Psoas muscle (tissue), 7 donors: ENCODE measurements at regions not wholly inside any gene's neighbourhood (a gene's known extent, or its start where the extent isn't known, plus 50 kb on each side); places are given as distances from the start of the nearest gene placed in this dataset.

ENCODE experiments used
- ATAC-seq, 4 donors: fragments of 200-7000 bp; cut with Tn5 transposase; one replicate each; pipeline ENCODE4 v1.9.1; 2020; ENCODE audit warnings: moderate library complexity in 3 of 4, mild to moderate bottlenecking in 2 of 4
- DNase-seq, 2 donors: peaks; one replicate each; pipeline ENCODE4 v3.0.0-alpha.2; 2020
- H3K27ac ChIP-seq: fragments of 200-600 bp; one replicate; pipeline ENCODE4 v1.8.0; 2022
- H3K27me3 ChIP-seq, 3 donors: fragments of 200-600 bp in 1 of 3; one replicate each; pipeline versions ENCODE4 v1.6.1 to v1.8.0; 2013 to 2022; ENCODE audit warnings: low read length in 2 of 3, mild to moderate bottlenecking in 2 of 3, moderate library complexity in 1 of 3; ENCODE audit not compliant: insufficient read depth in 3 of 3
- H3K36me3 ChIP-seq, 2 donors: fragments of 200-600 bp in 1 of 2; one replicate each; pipeline versions ENCODE4 v1.6.1 to v1.8.0; 2013 to 2022; ENCODE audit warnings: low read depth in 1 of 2, mild to moderate bottlenecking in 1 of 2, moderate library complexity in 1 of 2; ENCODE audit not compliant: insufficient read depth in 1 of 2
- H3K4me1 ChIP-seq: fragments of 200-600 bp; one replicate; pipeline ENCODE4 v1.8.0; 2022
- H3K4me3 ChIP-seq: fragments of 200-600 bp; one replicate; pipeline ENCODE4 v1.8.0; 2022; ENCODE audit warnings: mild to moderate bottlenecking
- H3K9me3 ChIP-seq: fragments of 200-600 bp; one replicate; pipeline ENCODE4 v1.8.0; 2022
- WGBS, 3 donors: extraction: QIAGEN DNeasy Blood & Tissue Kit; methylation state at CpG; one replicate each; pipeline versions ENCODE4 v1.1.6 to v1.1.7; 2013; 5-methylcytosine and 5-hydroxymethylcytosine counted together
- intact Hi-C, 2 donors: fragments of 100-400 bp; cut with DNase I; formaldehyde crosslinking; loops; one replicate each; pipeline versions ENCODE4 v1.11.0 to v1.14.2; 2022
- TF ChIP-seq, protein P1 (sequence below): fragments of 200-600 bp; IDR thresholded peaks from one replicate; pipeline ENCODE4 v1.8.0; 2022; ENCODE audit warnings: antibody characterized with exemption
- donor health status: healthy with polysubstance abuse.
- donor health status: DM: no; HTN: no; CAD: no; lungs with moderate emphysema.
- donor health status: Bipolar disorder and iron deficiency.
- donor health status: healthy.
- donor health status: DM: yes; HTN: yes; CAD: no.
- donor health status: DM: no; HTN: no; CAD: no.
- donor health status: DM: yes; HTN: yes; CAD: no.

DNA sequence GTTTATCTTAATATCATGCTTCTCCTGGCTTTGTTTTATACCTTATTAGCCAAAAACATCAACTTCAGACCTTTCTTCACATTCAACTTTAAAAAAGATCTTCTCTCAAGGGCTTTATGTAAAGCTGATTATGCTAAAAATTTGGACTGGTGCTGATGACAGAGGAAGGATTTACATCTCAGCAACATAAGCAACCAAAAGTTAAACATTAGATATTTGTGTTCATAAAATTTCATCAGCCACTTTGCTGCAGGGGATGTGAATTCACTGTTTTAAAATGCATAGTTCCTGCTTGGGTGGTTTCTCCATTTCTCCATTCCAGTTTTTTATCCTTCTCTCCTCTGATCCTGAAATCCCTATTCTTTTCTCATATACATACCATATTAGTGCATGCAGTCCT is 398.6 kb upstream of the DDI1 start:
- TF ChIP-seq, protein P1, sequence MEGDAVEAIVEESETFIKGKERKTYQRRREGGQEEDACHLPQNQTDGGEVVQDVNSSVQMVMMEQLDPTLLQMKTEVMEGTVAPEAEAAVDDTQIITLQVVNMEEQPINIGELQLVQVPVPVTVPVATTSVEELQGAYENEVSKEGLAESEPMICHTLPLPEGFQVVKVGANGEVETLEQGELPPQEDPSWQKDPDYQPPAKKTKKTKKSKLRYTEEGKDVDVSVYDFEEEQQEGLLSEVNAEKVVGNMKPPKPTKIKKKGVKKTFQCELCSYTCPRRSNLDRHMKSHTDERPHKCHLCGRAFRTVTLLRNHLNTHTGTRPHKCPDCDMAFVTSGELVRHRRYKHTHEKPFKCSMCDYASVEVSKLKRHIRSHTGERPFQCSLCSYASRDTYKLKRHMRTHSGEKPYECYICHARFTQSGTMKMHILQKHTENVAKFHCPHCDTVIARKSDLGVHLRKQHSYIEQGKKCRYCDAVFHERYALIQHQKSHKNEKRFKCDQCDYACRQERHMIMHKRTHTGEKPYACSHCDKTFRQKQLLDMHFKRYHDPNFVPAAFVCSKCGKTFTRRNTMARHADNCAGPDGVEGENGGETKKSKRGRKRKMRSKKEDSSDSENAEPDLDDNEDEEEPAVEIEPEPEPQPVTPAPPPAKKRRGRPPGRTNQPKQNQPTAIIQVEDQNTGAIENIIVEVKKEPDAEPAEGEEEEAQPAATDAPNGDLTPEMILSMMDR, result no peak
- Histone ChIP-seq H3K27ac (no peak overlapping the region), H3K36me3 (no peaks in the 10 kb centered on the region), H3K4me3 (no peak overlapping the region), H3K9me3 (no peaks in the 10 kb centered on the region), H3K4me1 (no peaks in the 10 kb centered on the region), H3K27me3 (no peaks in the 10 kb centered on the region)
- ATAC-seq (no peak), DNase-seq (no peak)
- intact Hi-C loops, result no loop called here

DNA sequence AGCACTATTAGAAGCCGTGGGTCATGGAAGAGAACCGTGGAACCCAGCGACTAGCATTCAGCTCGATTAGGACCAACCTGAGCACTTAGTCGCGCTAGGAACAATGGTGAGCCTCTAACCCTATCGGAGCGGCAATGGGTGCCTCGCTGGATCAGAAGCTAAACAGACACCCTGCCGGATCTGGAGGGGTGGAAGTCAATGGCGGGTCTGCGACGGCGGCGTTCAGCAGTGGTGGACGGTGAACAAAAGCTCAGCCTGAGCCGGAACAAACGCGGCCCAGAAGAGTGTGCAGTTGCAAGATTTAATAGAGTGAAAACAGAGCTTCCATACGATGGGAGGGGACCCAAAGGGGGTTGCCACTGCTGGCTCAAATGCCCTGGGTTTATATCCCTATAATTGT is 391.8 kb upstream of the DDI1 start:
- DNase-seq (no peak), ATAC-seq (no peak)
- no peaks in the 10 kb centered on the region for H3K4me1 ChIP-seq
- 83 to 90% (median 89%) methylated on average over 18 to 20 of the region's 20 CpGs for WGBS, 3 donors
- H3K9me3 ChIP-seq, result no peaks in the 10 kb centered on the region
- intact Hi-C loops, result no loop called here
- H3K4me3 ChIP-seq, result no peak overlapping the region
- no peaks in the 10 kb centered on the region for H3K36me3 ChIP-seq
- H3K27me3 ChIP-seq, result no peaks in the 10 kb centered on the region
- TF ChIP-seq, protein P1, result no peak
- H3K27ac ChIP-seq, result no peak overlapping the region

DNA sequence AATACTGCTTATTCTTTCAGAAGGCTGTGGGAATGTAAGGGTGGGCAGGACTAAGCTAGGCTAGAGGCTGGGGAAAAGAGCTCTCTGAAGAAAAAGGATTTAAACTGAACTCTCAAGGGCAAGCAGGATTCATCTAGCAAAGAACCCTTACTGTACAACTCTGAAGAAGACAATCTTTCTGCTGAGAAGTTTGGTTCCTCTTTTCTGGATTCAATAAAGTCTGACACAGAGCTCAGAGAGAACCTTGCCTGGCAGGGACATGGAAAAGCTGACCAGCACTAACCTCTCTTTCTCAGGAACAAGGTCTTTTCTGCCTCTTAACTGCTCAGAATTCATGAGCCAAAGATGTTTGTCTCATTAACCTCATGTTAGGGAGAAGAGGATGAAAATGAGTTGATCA is 388.4 kb upstream of the DDI1 start:
- no peak for ATAC-seq
- TF ChIP-seq, protein P1, result no peak
- Histone ChIP-seq H3K27me3 (no peaks in the 10 kb centered on the region), H3K4me3 (no peak overlapping the region), H3K36me3 (no peaks in the 10 kb centered on the region), H3K9me3 (no peaks in the 10 kb centered on the region), H3K4me1 (no peaks in the 10 kb centered on the region), H3K27ac (no peak overlapping the region)
- DNase-seq, result no peak
- intact Hi-C loops, result no loop called here

DNA sequence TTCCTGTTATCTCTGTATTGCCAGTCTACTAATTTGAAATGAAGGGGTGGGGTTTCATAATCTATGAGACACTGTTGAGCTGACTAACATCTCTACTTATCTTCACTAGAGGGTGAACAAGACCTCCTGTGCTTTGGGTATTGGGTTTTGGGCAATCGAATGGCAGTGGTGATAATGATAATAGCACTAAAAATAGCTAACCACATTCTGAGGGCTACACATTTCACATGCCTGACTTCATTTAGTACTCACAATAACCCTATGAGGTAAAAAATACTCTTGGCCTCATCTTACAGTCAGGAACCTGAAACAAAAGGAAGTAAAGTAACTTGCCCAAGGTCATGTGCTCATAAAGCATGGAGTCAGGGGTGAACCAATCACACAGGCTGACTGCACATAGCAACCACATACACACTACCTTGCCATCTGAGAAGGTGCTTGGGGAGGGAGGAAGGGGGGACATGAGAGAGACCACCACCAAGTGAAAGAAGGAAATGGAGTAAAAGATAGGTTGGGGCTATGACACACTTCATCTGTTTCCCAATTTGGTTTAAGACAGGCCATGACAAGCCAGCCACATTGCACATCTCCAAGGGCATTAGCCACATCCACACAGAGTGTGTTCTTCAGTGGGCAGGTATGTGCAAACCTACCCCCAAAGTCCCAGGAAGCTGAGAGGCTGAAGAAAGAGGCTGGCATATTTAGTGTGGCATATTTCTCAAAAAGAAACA is 387.6 kb upstream of the DDI1 start:
- WGBS, 3 donors, result 77 to 88% (median 88%) methylated on average over 1 of the region's 1 CpG
- intact Hi-C loops, result no loop called here
- no peak overlapping the region for H3K27ac ChIP-seq

More for the DNA sequence above, 387.6 kb upstream of the DDI1 start:
- TF ChIP-seq, protein P1, result no peak
- H3K27me3 ChIP-seq, result no peaks in the 10 kb centered on the region
- DNase-seq, result no peak
- H3K36me3 ChIP-seq, result no peaks in the 10 kb centered on the region
- no peaks in the 10 kb centered on the region for H3K9me3 ChIP-seq
- no peaks in the 10 kb centered on the region for H3K4me1 ChIP-seq
- ATAC-seq, result no peak
- no peak overlapping the region for H3K4me3 ChIP-seq
